Stimulated activated CD4-positive, alpha-beta T cell treated with anti-CD3 and anti-CD28 coated beads, Interleukin-4, amount 100 ng/mL, for 48 hours (primary cell): ENCODE measurements at regions not wholly inside any gene's neighbourhood (a gene's known extent, or its start where the extent isn't known, plus 50 kb on each side); places are given as distances from the start of the nearest gene placed in this dataset.

Source experiments
- DNase-seq, 2 donors: peaks; one replicate each; pipeline ENCODE4 v3.0.0-alpha.2; 2020; ENCODE audit warnings: low read depth in 2 of 2

DNA sequence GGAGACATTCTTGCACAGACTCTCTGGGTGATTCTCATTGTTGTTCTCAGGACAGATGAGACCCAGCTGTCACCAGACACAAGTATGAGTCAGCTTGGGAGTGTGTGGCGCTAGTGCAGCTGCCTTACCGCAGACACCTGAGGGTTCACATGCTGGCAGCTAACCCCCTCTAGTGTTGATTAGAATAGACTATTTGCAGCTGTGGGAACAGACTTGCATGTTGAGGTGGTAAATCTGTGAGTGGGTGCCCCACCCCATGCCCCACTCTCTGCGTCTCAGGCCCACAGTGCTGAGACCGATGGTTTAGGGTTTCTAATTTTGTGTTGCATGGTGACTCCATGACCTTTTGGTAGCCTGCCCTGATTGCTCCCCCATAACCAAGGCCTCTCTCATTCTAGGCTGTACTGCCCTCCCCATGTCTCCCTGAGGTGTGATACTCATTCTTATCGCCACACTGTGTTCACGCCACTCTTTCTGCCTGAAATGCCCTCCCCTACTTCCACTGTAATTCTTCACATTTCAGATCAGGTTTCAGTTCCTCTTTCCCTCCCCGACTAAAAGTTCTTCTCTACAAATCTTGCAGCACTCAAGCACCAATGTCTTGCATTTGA lies 73.7 kb upstream of the KIRREL3 start:
- no peak for DNase-seq

- DNase-seq = no peak
Measured at GRCh38 chr11:127073621-127074020, 73.1 kb upstream of the KIRREL3 start.

GRCh38 chr11:127071606-127072005 lies 71.0 kb upstream of the KIRREL3 start:
- DNase-seq = no peak

DNA sequence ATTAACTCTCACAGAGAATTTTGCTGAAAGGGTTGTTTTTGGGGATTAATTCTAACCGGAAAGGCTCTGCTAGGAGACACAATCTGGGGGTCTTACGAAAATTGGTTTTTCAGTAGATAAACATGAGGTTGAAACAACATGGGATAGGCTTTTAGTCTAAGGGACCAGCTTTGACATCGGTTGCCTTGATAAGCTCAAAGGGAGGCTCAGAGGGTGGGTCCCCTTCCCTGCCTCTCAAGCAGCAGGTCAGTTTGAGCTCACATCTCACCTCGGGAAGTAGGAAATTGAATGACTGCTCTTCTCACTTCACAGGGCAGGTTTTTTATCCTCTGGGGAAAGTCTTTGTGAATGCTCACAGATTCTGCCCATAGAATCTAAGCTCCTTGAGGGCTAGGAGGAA lies 70.2 kb upstream of the KIRREL3 start:
- no peak for DNase-seq

- no peak for DNase-seq
Measured at GRCh38 chr11:127066401-127067090, 66.0 kb upstream of the KIRREL3 start.

DNA sequence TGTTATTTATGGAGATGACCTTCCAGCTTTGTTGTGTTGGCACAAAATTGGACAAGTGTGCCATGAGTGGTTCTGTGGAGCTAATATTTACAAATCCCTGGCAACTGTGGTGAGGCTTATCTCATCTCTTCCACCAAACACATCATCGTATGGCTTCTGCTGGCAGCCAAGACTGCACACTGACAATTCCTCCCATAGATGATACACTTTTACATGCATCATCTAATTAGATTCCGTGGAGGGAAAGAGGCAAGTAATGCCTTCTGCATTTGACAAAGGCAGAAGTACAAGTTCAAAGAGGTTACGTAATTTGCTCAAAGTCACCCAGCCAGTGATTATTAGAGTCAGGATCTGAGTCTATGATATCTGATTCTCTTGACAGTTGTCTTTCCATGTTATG lies 62.7 kb upstream of the KIRREL3 start:
- no peak for DNase-seq

- no peak for DNase-seq
Measured at GRCh38 chr11:127061947-127062346, 61.4 kb upstream of the KIRREL3 start.

DNA sequence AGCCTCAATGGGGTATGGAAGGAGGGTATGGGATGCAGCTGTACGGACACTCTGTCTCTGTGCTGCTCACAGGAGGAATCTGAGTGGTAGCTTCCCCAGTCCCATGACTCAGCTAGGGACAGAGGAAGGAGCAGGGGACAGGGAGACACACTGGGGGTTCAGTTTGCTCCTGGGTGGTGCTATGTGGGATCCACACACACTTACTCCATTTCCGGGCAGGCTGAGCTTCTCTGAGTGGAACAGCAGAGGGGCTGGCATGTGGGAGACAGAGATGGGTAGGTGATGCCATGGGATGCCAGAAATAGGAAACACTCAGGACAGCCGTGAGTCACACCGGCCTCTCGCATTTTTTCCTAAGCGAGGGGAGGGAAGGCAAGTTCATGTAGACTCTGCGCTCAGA lies 59.2 kb upstream of the KIRREL3 start:
- DNase-seq = no peak

DNA sequence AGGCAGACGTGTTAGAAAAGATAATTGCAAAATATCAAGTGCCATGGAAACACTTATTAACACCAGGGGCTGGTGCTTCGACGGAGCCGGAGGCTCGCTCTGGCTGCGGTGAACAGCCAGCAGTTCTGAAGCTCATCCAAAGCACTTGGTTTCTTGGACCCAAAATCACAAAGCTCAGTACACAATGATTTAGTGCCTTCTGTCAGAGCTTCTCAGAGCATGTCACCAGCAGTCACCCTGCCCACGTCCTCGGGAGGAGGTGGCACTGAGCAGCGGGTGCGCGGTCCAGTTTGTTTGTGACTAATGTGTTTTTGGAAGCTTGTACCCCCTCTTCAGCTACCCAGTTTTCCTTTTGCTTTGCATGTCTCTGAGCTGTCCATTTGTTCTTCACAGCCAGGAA lies 58.7 kb upstream of the KIRREL3 start:
- no peak for DNase-seq

DNA sequence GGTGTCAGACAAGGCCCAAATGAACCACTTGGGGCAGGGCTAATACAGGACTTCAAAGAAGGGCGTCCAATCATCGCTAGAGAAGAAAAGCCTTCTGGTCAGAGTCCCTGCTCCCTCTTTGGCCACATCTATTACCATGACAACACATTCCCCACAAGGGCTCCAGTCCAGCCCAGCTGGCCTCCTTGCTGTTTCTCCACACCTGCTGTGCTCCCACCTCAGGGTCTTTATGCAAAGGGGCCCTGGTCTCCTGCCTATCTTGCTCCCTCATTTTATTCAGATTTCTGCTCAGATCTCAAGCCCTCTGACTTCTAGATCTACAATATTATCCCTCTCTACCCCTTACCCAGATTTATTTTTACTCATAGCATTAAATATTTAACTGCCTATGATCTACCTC lies 58.0 kb upstream of the KIRREL3 start:
- no peak for DNase-seq

DNA sequence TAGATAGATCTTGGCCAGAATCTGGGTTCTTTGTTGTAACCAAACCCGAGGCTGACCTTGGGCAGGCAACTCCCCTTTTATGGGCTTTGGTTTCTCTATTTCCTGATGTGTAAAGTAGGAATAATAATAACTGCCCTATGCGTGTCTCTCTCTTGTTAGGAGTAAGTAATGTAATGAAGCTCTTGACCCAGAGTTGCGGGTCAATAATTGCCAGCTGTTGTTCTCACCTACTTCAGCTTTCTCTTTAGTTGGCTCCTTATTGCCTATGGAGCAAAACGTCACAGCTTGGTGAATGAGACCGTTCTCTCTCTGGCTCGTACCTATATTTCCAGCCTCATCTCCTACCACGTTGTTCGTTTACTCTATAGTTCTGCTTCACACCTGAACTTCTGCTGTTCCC lies 56.6 kb upstream of the KIRREL3 start:
- DNase-seq = no peak

DNA sequence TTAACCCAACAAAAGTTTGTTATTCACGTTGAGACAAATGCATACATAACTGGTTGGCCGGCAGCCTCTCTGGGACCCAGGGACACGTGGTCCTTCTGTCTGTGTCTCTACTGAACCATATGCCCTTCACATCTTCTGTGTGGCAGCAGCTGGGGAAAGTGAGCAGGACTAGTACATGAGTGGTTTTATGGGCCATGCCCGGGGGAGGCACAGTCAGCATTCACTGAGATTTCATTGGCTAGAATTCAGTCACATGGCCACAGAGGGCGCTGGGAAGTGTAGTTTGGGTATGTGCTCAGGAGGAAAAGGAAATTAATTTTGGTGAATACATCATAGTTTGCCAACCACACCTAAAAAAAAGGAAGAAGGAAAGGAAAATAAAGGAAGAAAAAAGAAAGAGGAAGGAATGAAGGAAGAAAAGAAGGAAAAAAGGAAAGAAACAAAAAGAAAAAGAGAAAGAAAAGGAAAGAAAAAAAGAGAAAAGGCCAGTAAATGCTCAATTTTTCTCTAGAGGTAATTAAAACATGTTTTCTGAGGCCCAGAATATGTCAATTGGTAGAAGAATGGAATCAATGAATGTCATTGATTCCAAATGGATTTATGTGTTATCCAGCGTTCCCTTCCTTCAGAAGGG lies 55.9 kb upstream of the KIRREL3 start:
- DNase-seq = no peak

GRCh38 chr11:127055236-127055635 lies 54.7 kb upstream of the KIRREL3 start:
- no peak for DNase-seq

DNA sequence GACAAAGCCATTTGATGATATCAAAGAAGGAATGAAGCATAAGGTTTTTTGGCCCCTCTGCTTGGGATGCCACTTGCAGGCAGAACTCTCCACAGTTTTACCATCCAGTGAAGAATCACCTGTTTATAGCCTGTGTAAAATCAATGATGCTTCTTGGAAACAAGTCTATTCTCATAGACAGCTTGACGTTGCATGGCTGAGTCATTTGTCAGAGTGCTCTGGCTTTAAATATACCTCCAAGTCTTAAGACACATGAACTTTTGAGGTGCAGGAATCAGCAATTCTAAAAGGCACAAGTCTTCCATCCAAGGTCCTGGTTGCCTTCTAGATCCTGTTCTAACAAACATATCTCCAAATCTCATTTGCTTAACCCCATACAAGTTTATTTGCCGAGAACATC lies 53.6 kb upstream of the KIRREL3 start:
- no peak for DNase-seq

DNA sequence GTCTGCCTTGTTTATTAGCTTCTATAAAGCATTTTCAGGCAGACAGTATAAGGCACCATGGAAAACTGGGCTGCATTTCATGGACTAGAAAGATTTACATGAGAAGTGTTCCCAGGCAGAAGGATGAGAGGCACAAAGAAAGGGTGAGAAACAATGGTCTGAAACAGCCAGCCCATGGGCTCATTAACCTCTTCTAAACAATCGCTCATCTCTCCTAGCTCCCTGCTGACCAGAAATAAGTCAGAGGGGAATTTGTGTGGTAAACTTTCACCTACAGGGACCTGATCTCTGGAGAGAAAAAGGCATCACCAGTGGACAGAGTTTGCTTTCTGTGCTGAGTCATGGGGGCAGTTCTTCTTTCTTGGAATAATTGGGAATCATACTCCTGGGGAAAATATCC lies 51.8 kb upstream of the KIRREL3 start:
- no peak for DNase-seq
